HepG2 (cell line): ENCODE measurements at regions not wholly inside any gene's neighbourhood (a gene's known extent, or its start where the extent isn't known, plus 50 kb on each side); places are given as distances from the start of the nearest gene placed in this dataset.

Experiments
- ATAC-seq: fragments of 200-7000 bp; cut with Tn5 transposase; 3 replicates; pipeline ENCODE4 v1.9.1; 2020; ENCODE audit warnings: mild to moderate bottlenecking, moderate library complexity
- BruUV-seq: library from RNA; stranded (reverse); fragments of 400-500 nt; replicated peaks from 2 replicates; lab custom pipeline; 2021; lab: Mats Ljungman, UMichigan
- CTCF ChIA-PET: fragments of 300-600 bp; formaldehyde crosslinking; extraction: SDS; loops from one replicate; lab custom pipeline; 2021; ENCODE audit warnings: low total read pairs, inconsistent platforms, low intra/inter-chr PET ratio; lab: Yijun Ruan, JAX
- POLR2A ChIA-PET: fragments of 350-600 bp; sonication (Branson Sonifier 250); formaldehyde crosslinking; loops from one replicate; lab custom pipeline; 2020; ENCODE audit warnings: antibody characterized with exemption, inconsistent platforms; lab: Yijun Ruan, JAX
- DNase-seq: peaks from one replicate; pipeline ENCODE4 v3.0.0-alpha.2; 2015; ENCODE audit warnings: low spot score
- FAIRE-seq: peaks from 3 replicates; lab custom pipeline; 2011; peaks lifted over from hg19 to GRCh38; lab: Jason Lieb, UNC
- H2AFZ ChIP-seq: one replicate; pipeline ENCODE4 v1.6.1; 2011; ENCODE audit warnings: low read length, inconsistent platforms
- H3K27ac ChIP-seq: fragments of 300-600 bp; 3 replicates; pipeline ENCODE4 v1.8.0; 2011; ENCODE audit warnings: mixed run types, mild to moderate bottlenecking, mixed read lengths, low read length, inconsistent platforms; ENCODE audit not compliant: insufficient read depth; ENCODE audit errors: extremely low read length
- H3K27me3 ChIP-seq, 2 experiments: fragments of 200-600 bp in 1 of 2; 2 replicates in 1 of 2; 3 replicates in 1 of 2; pipeline versions ENCODE4 v1.6.0 to v1.8.0; 2011; ENCODE audit warnings: low read length in 2 of 2, mild to moderate bottlenecking in 2 of 2, moderate library complexity in 2 of 2, inconsistent platforms in 1 of 2; ENCODE audit not compliant: insufficient read depth in 2 of 2, control insufficient read depth in 1 of 2
- H3K36me3 ChIP-seq, 2 experiments: fragments of 200-600 bp in 1 of 2; replicated peaks in 1 of 2; 2 replicates in 1 of 2; 3 replicates in 1 of 2; pipeline versions ENCODE4 v1.5.1 to v1.8.0; 2011; ENCODE audit warnings: low read length in 2 of 2, inconsistent platforms in 1 of 2; ENCODE audit not compliant: insufficient read depth in 2 of 2, control insufficient read depth in 1 of 2
- H3K4me1 ChIP-seq: 2 replicates; pipeline ENCODE4 v1.5.1; 2012; ENCODE audit warnings: low read length, inconsistent platforms; ENCODE audit not compliant: insufficient read depth
- H3K4me2 ChIP-seq: 2 replicates; pipeline ENCODE4 v1.6.0; 2011; ENCODE audit warnings: low read depth, low read length, inconsistent platforms
- H3K4me3 ChIP-seq, 3 experiments: fragments of 200-600 bp in 1 of 3; sonication (generic), shearing (Covaris generic) in 1 of 3; replicated peaks in 1 of 3; 2 replicates each; pipeline ENCODE4 v1.5.1; 2011 to 2016; ENCODE audit warnings: low read length in 3 of 3, inconsistent platforms in 2 of 3, low read depth in 2 of 3, mild to moderate bottlenecking in 2 of 3, control low read depth in 1 of 3, mixed read lengths in 1 of 3; ENCODE audit not compliant: insufficient read depth in 1 of 3
- H3K79me2 ChIP-seq: one replicate; pipeline ENCODE4 v1.6.1; 2011; ENCODE audit warnings: low read length, inconsistent platforms; ENCODE audit not compliant: insufficient read depth
- H3K9ac ChIP-seq: 2 replicates; pipeline ENCODE4 v1.6.0; 2011; ENCODE audit warnings: mild to moderate bottlenecking, low read depth, low read length, inconsistent platforms; ENCODE audit not compliant: insufficient read depth
- H3K9me3 ChIP-seq: 2 replicates; pipeline ENCODE4 v1.5.1; 2012; ENCODE audit warnings: mild to moderate bottlenecking, low read length
- H4K20me1 ChIP-seq: 2 replicates; pipeline ENCODE4 v1.6.0; 2011; ENCODE audit warnings: inconsistent platforms, mild to moderate bottlenecking, low read length, moderate library complexity; ENCODE audit not compliant: insufficient read depth
- CREM ChIP-seq, 2 experiments: sonication (generic) in 1 of 2; formaldehyde crosslinking in 1 of 2; IDR thresholded peaks; 2 replicates each; pipeline versions ENCODE4 v1.4.0 to v1.6.1; 2016 to 2020; ENCODE audit warnings: antibody characterized with exemption in 1 of 2, mild to moderate bottlenecking in 1 of 2, missing genetic modification reagents in 1 of 2
- IRF2 ChIP-seq: IDR thresholded peaks from 2 replicates; pipeline ENCODE4 v1.6.1; 2018; ENCODE audit warnings: missing genetic modification reagents, missing compliant biosample characterization
- KDM5B ChIP-seq: sonication (generic); formaldehyde crosslinking; IDR thresholded peaks from 2 replicates; pipeline ENCODE4 v1.4.0; 2020; ENCODE audit warnings: missing genetic modification reagents, mild to moderate bottlenecking, borderline replicate concordance
- MAFK ChIP-seq, 2 experiments: IDR thresholded peaks in 1 of 2; conservative IDR thresholded peaks in 1 of 2; 2 replicates each; pipeline ENCODE4 v1.6.1; 2011; ENCODE audit warnings: improper control_type of control experiment in 2 of 2, low read length in 2 of 2
- SETDB1 ChIP-seq: sonication (generic); formaldehyde crosslinking; IDR thresholded peaks from 2 replicates; pipeline ENCODE4 v1.5.1; 2020; ENCODE audit warnings: missing genetic modification reagents, mild to moderate bottlenecking, borderline replicate concordance
- ZNF260 ChIP-seq: sonication (generic); formaldehyde crosslinking; IDR thresholded peaks from 2 replicates; pipeline ENCODE4 v1.4.0; 2020; ENCODE audit warnings: missing genetic modification reagents, low read depth, mild to moderate bottlenecking, borderline replicate concordance
- ZNF451 ChIP-seq: sonication (generic); formaldehyde crosslinking; IDR thresholded peaks from 2 replicates; pipeline ENCODE4 v1.5.0; 2020; ENCODE audit warnings: mild to moderate bottlenecking, missing genetic modification reagents
- WGBS: methylation state at CpG from one replicate; pipeline ENCODE4 v1.1.6; 2017; ENCODE audit warnings: low lambda C conversion rate; 5-methylcytosine and 5-hydroxymethylcytosine counted together
- in situ Hi-C: cut with HindIII; loops from 2 replicates; pipeline ENCODE4 v1.10.0; 2017; ENCODE audit warnings: low pct_unique_long_range_greater_than_20kb; ENCODE audit not compliant: extremely low pct_ligation_motif_present
- intact Hi-C: fragments of 100-400 bp; cut with micrococcal nuclease; formaldehyde crosslinking; loops from one replicate; pipeline ENCODE4 v1.10.0; 2022; ENCODE audit not compliant: unreplicated experiment
- TF ChIP-seq, protein P1 (sequence below): sonication (generic); formaldehyde crosslinking; IDR thresholded peaks from 2 replicates; pipeline ENCODE4 v1.4.0; 2020; ENCODE audit warnings: missing genetic modification reagents, mild to moderate bottlenecking, borderline replicate concordance
- TF ChIP-seq, protein P2 (sequence below): sonication (generic); formaldehyde crosslinking; conservative IDR thresholded peaks from 2 replicates; pipeline ENCODE4 v1.8.0; 2022; ENCODE audit warnings: low read depth, missing genetic modification reagents
- TF ChIP-seq, protein P3 (sequence below): sonication (generic); formaldehyde crosslinking; IDR thresholded peaks from 2 replicates; pipeline ENCODE4 v1.9.0; 2021; ENCODE audit warnings: missing genetic modification reagents, mild to moderate bottlenecking, borderline replicate concordance

DNA sequence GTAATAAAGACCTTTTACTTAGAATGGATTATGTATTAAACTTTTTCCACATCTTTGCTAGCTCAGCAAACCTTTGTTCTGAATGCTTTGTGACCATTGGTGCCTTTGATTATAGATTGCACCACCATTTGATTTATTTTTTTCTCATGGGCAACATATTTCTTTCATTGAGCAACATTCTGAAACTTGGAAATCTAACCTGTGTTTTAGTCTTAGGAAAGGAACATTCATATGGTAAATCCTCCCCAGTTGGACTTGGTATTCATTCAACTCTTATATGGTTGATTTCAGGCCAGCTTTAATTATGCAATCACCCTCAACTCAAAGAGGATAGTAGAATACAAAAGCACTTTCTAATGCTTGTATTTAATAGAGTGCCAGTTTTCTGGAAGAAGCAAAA lies 1077.9 kb upstream of the ZEB2 start:
- Histone ChIP-seq H3K79me2 (no peaks in the 10 kb centered on the region), H3K9ac (no peak overlapping the region), H3K4me2 (no peak overlapping the region), H3K9me3 (no peaks in the 10 kb centered on the region), H3K36me3 (no peaks in the 10 kb centered on the region), H2AFZ (no peak overlapping the region)
- in situ Hi-C loops: no loop called here
- FAIRE-seq (no peak), ATAC-seq (no peak), DNase-seq (no peak)
- intact Hi-C loops: no loop called here
- POLR2A ChIA-PET: no interaction called here
- TF ChIP-seq, protein P1, sequence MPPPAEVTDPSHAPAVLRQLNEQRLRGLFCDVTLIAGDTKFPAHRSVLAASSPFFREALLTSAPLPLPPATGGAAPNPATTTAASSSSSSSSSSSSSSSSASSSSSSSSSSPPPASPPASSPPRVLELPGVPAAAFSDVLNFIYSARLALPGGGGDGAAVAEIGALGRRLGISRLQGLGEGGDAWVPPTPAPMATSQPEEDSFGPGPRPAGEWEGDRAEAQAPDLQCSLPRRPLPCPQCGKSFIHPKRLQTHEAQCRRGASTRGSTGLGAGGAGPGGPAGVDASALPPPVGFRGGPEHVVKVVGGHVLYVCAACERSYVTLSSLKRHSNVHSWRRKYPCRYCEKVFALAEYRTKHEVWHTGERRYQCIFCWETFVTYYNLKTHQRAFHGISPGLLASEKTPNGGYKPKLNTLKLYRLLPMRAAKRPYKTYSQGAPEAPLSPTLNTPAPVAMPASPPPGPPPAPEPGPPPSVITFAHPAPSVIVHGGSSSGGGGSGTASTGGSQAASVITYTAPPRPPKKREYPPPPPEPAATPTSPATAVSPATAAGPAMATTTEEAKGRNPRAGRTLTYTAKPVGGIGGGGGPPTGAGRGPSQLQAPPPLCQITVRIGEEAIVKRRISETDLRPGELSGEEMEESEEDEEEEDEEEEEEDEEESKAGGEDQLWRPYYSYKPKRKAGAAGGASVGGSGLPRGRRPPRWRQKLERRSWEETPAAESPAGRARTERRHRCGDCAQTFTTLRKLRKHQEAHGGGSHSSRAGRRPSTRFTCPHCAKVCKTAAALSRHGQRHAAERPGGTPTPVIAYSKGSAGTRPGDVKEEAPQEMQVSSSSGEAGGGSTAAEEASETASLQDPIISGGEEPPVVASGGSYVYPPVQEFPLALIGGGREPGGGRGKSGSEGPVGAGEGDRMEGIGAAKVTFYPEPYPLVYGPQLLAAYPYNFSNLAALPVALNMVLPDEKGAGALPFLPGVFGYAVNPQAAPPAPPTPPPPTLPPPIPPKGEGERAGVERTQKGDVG (CRISPR knock-in tag): no peak
- peak in 1 of 2 experiments; percentile 18; a peak in 1 of 4 replicates for TF ChIP-seq MAFK (conservative IDR thresholded peaks at IDR 0.05 in 1 of 2, IDR thresholded peaks at IDR 0.05 in 1 of 2; ENCODE audit: low read length in 2 of 2)
- TF ChIP-seq, all 625 proteins: peak for 1
- H3K27ac ChIP-seq: no peak overlapping the region
- H3K4me1 ChIP-seq: no peaks in the 10 kb centered on the region
- H3K27me3 ChIP-seq: no peaks in the 10 kb centered on the region
- CTCF ChIA-PET: no interaction called here
- BruUV-seq: no TSS peak
- H3K4me3 ChIP-seq: no peak overlapping the region
- no peaks in the 10 kb centered on the region for H4K20me1 ChIP-seq

DNA sequence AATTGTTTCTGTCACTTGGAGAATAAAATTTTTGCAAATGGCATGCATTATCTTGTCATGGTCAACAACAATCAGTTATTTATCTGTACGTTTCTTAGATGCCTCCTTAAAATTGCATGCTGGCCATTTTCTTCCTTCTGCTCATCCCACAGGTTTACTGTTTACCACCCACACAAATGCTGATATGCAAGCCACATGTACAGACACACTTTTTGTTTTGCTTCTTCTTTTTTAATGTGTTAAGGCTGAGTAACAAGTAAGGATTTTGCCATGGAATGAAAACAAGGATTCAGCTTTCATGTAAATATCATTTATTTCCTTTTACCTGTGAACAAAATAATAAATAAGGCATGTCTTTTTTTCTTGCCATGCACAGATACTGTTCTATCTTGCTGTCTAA lies 1077.1 kb upstream of the ZEB2 start:
- ATAC-seq (no peak), FAIRE-seq (no peak), DNase-seq (no peak)
- Histone ChIP-seq H3K4me2 (no peak overlapping the region), H2AFZ (no peak overlapping the region), H3K36me3 (no peaks in the 10 kb centered on the region), H3K4me1 (no peaks in the 10 kb centered on the region), H3K27me3 (no peaks in the 10 kb centered on the region), H3K9ac (no peak overlapping the region), H4K20me1 (no peaks in the 10 kb centered on the region), H3K4me3 (no peak overlapping the region), H3K27ac (no peak overlapping the region), H3K79me2 (no peaks in the 10 kb centered on the region), H3K9me3 (no peaks in the 10 kb centered on the region)
- BruUV-seq: no TSS peak
- in situ Hi-C loops: no loop called here
- intact Hi-C loops: no loop called here
- ChIA-PET POLR2A (no interaction called here), CTCF (no interaction called here)
- WGBS: 2% methylated on average over 1 of the region's 1 CpG
- no peak for TF ChIP-seq CREM (IDR thresholded peaks at IDR 0.05)
- no peak for TF ChIP-seq CREM (CRISPR knock-in tag; IDR thresholded peaks at IDR 0.05)
- TF ChIP-seq, protein P2, sequence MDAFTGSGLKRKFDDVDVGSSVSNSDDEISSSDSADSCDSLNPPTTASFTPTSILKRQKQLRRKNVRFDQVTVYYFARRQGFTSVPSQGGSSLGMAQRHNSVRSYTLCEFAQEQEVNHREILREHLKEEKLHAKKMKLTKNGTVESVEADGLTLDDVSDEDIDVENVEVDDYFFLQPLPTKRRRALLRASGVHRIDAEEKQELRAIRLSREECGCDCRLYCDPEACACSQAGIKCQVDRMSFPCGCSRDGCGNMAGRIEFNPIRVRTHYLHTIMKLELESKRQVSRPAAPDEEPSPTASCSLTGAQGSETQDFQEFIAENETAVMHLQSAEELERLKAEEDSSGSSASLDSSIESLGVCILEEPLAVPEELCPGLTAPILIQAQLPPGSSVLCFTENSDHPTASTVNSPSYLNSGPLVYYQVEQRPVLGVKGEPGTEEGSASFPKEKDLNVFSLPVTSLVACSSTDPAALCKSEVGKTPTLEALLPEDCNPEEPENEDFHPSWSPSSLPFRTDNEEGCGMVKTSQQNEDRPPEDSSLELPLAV (CRISPR knock-in tag): no peak
- no peak for TF ChIP-seq SETDB1
- no peak for TF ChIP-seq IRF2
- no peak for TF ChIP-seq ZNF451 (CRISPR knock-in tag)
- no peak for TF ChIP-seq ZNF260 (CRISPR knock-in tag)
- TF ChIP-seq KDM5B (CRISPR knock-in tag): no peak
- TF ChIP-seq, protein P3, sequence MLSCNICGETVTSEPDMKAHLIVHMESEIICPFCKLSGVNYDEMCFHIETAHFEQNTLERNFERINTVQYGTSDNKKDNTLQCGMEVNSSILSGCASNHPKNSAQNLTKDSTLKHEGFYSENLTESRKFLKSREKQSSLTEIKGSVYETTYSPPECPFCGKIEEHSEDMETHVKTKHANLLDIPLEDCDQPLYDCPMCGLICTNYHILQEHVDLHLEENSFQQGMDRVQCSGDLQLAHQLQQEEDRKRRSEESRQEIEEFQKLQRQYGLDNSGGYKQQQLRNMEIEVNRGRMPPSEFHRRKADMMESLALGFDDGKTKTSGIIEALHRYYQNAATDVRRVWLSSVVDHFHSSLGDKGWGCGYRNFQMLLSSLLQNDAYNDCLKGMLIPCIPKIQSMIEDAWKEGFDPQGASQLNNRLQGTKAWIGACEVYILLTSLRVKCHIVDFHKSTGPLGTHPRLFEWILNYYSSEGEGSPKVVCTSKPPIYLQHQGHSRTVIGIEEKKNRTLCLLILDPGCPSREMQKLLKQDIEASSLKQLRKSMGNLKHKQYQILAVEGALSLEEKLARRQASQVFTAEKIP (CRISPR knock-in tag): no peak
